Erythroblast (primary cell): ENCODE measurements at regions not wholly inside any gene's neighbourhood (a gene's known extent, or its start where the extent isn't known, plus 50 kb on each side); places are given as distances from the start of the nearest gene placed in this dataset.
"Not testable (repeated sequence)": the region's sequence is repeated elsewhere in the genome, so short reads cannot be mapped to it uniquely, and the experiment has no call there.

Source experiments
- GATA1 ChIP-seq: IDR thresholded peaks from 2 replicates; pipeline ENCODE4 v1.6.1; 2011; ENCODE audit warnings: low read depth, mild to moderate bottlenecking, control low read depth, low read length, moderate library complexity
- POLR2A ChIP-seq: IDR thresholded peaks from 2 replicates; pipeline ENCODE4 v1.6.1; 2011; ENCODE audit warnings: mild to moderate bottlenecking, low read length

GRCh38 chr2:42989283-42990081, 197.1 kb upstream of the HAAO start:
- not testable (repeated sequence) for TF ChIP-seq POLR2A, GATA1
